ENCODE measurements at regions not wholly inside any gene's neighbourhood (a gene's known extent, or its start where the extent isn't known, plus 50 kb on each side); places are given as distances from the start of the nearest gene placed in this dataset.

- no peak for DNase-seq (ENCODE audit: low read depth)
Measured at GRCh38 chr18:77754475-77755044, 504.9 kb downstream of the GALR1 start.

- no peak for DNase-seq (ENCODE audit: low read depth)
Measured at GRCh38 chr18:77755187-77755586, 505.5 kb downstream of the GALR1 start.

- no peak for DNase-seq (ENCODE audit: low read depth)
Measured at GRCh38 chr18:77761332-77761731, 511.7 kb downstream of the GALR1 start.

GRCh38 chr18:77762014-77762413 is 512.4 kb downstream of the GALR1 start:
- no peak for DNase-seq (ENCODE audit: low read depth)

GRCh38 chr18:77762642-77763041 is 513.0 kb downstream of the GALR1 start:
- DNase-seq (ENCODE audit: low read depth) = no peak

- DNase-seq (ENCODE audit: low read depth) = no peak
Measured at GRCh38 chr18:77763530-77764145, 514.0 kb downstream of the GALR1 start.

GRCh38 chr18:77765468-77765867 is 515.8 kb downstream of the GALR1 start:
- DNase-seq (ENCODE audit: low read depth) = no peak

GRCh38 chr18:77766421-77766820 is 516.8 kb downstream of the GALR1 start:
- no peak for DNase-seq (ENCODE audit: low read depth)

- DNase-seq (ENCODE audit: low read depth) = no peak
Measured at GRCh38 chr18:77772177-77772576, 522.5 kb downstream of the GALR1 start.

- DNase-seq (ENCODE audit: low read depth) = no peak
Measured at GRCh38 chr18:77776104-77776503, 526.5 kb downstream of the GALR1 start.

GRCh38 chr18:77777163-77777562 is 527.5 kb downstream of the GALR1 start:
- no peak for DNase-seq (ENCODE audit: low read depth)

GRCh38 chr18:77784759-77785379 is 535.2 kb downstream of the GALR1 start:
- no peak for DNase-seq (ENCODE audit: low read depth)

GRCh38 chr18:77785415-77785975 is 535.8 kb downstream of the GALR1 start:
- DNase-seq (ENCODE audit: low read depth) = no peak

- DNase-seq (ENCODE audit: low read depth) = no peak
Measured at GRCh38 chr18:77803024-77803423, 553.4 kb downstream of the GALR1 start.

- no peak for DNase-seq (ENCODE audit: low read depth)
Measured at GRCh38 chr18:77804382-77804781, 554.7 kb downstream of the GALR1 start.

GRCh38 chr18:77807650-77808049 is 558.0 kb downstream of the GALR1 start:
- no peak for DNase-seq (ENCODE audit: low read depth)

GRCh38 chr18:77811503-77811902 is 561.9 kb downstream of the GALR1 start:
- no peak for DNase-seq (ENCODE audit: low read depth)

GRCh38 chr18:77815666-77816338 is 566.2 kb downstream of the GALR1 start:
- DNase-seq (ENCODE audit: low read depth) = no peak

- DNase-seq (ENCODE audit: low read depth) = no peak
Measured at GRCh38 chr18:77818328-77818727, 568.7 kb downstream of the GALR1 start.

GRCh38 chr18:77820472-77820871 is 570.8 kb downstream of the GALR1 start:
- no peak for DNase-seq (ENCODE audit: low read depth)

GRCh38 chr18:77821892-77822291 is 572.2 kb downstream of the GALR1 start:
- no peak for DNase-seq (ENCODE audit: low read depth)

GRCh38 chr18:77822632-77823031 is 573.0 kb downstream of the GALR1 start:
- DNase-seq (ENCODE audit: low read depth) = peak; percentile 11

- no peak for DNase-seq (ENCODE audit: low read depth)
Measured at GRCh38 chr18:77833807-77834206, 584.2 kb downstream of the GALR1 start.

Measured in CMK (cell line).